Neural cell (in vitro differentiated cells): ENCODE measurements at regions not wholly inside any gene's neighbourhood (a gene's known extent, or its start where the extent isn't known, plus 50 kb on each side); places are given as distances from the start of the nearest gene placed in this dataset.

Source experiments
- H2AFZ ChIP-seq: fragments of 200-600, 300-800 bp; sonication (generic), shearing (Covaris generic); 2 replicates; pipeline ENCODE4 v1.6.0; 2014; ENCODE audit warnings: low read depth, mild to moderate bottlenecking, antibody characterized with exemption, low read length, moderate library complexity
- H3F3A ChIP-seq: fragments of 200-600 bp; shearing (Covaris generic); 2 replicates; pipeline ENCODE4 v1.6.1; 2016; ENCODE audit warnings: mild to moderate bottlenecking, moderate library complexity, mixed read lengths, antibody characterized with exemption, low read length; ENCODE audit not compliant: insufficient read depth, poor library complexity, severe bottlenecking
- H3K27ac ChIP-seq: fragments of 200-600, 300-800 bp; sonication (generic), shearing (Covaris generic); 2 replicates; pipeline ENCODE4 v1.5.1; 2014; ENCODE audit warnings: mild to moderate bottlenecking, low read length, moderate library complexity
- H3K27me3 ChIP-seq: fragments of 300-800, 200-600 bp; sonication (generic), shearing (Covaris generic); 2 replicates; pipeline ENCODE4 v1.6.0; 2014; ENCODE audit warnings: mild to moderate bottlenecking, low read depth, low read length, moderate library complexity; ENCODE audit not compliant: insufficient read depth
- H3K36me3 ChIP-seq: fragments of 300-800, 200-600 bp; sonication (generic), shearing (Covaris generic); 2 replicates; pipeline ENCODE4 v1.5.1; 2014; ENCODE audit warnings: mild to moderate bottlenecking, antibody characterized with exemption, low read length, moderate library complexity; ENCODE audit not compliant: insufficient read depth
- H3K4me2 ChIP-seq: fragments of 300-800, 200-600 bp; sonication (generic), shearing (Covaris generic); 2 replicates; pipeline ENCODE4 v1.6.0; 2014; ENCODE audit warnings: mild to moderate bottlenecking, low read length
- H3K4me3 ChIP-seq: fragments of 300-800, 200-600 bp; sonication (generic), shearing (Covaris generic); 2 replicates; pipeline ENCODE4 v1.5.1; 2014; ENCODE audit warnings: mild to moderate bottlenecking, low read length, moderate library complexity
- H3K79me2 ChIP-seq: fragments of 200-600 bp; shearing (Covaris generic); replicated peaks from 2 replicates; pipeline ENCODE4 v1.6.0; 2014; ENCODE audit warnings: mild to moderate bottlenecking, low read length, moderate library complexity; ENCODE audit not compliant: insufficient read depth
- H3K9ac ChIP-seq: fragments of 300-800, 200-600 bp; sonication (generic), shearing (Covaris generic); 2 replicates; pipeline ENCODE4 v1.6.1; 2016; ENCODE audit warnings: mild to moderate bottlenecking, low read length, mixed read lengths
- H3K9me2 ChIP-seq: fragments of 200-600 bp; shearing (Covaris generic); 2 replicates; pipeline ENCODE4 v1.6.1; 2016; ENCODE audit warnings: mild to moderate bottlenecking, low read length, mixed read lengths; ENCODE audit not compliant: insufficient read depth
- H3K9me3 ChIP-seq: fragments of 200-600, 300-800 bp; sonication (generic), shearing (Covaris generic); 2 replicates; pipeline ENCODE4 v1.6.1; 2016; ENCODE audit warnings: mild to moderate bottlenecking, mixed run types, low read length, moderate library complexity, mixed read lengths
- H4K20me1 ChIP-seq: fragments of 200-600 bp; shearing (Covaris generic); 2 replicates; pipeline ENCODE4 v1.6.1; 2016; ENCODE audit warnings: mild to moderate bottlenecking, mixed run types; ENCODE audit not compliant: insufficient read depth
- EP300 ChIP-seq: fragments of 450-650 bp; conservative IDR thresholded peaks from 2 replicates; pipeline ENCODE4 v1.6.1; 2014; ENCODE audit warnings: antibody characterized with exemption, mild to moderate bottlenecking, moderate library complexity; ENCODE audit not compliant: poor library complexity, severe bottlenecking
- EZH2 ChIP-seq: fragments of 200-600, 300-800 bp; shearing (Covaris generic), sonication (generic); IDR thresholded peaks from 2 replicates; pipeline ENCODE4 v1.6.1; 2014; ENCODE audit warnings: antibody characterized with exemption, low read length, borderline replicate concordance, mild to moderate bottlenecking; ENCODE audit not compliant: insufficient read depth, poor library complexity, severe bottlenecking
- MXI1 ChIP-seq: fragments of 450-650 bp; conservative IDR thresholded peaks from 2 replicates; pipeline ENCODE4 v1.6.1; 2014; ENCODE audit warnings: antibody characterized with exemption, mild to moderate bottlenecking; ENCODE audit not compliant: poor library complexity, severe bottlenecking
- POLR2AphosphoS5 ChIP-seq: IDR thresholded peaks from 2 replicates; pipeline ENCODE4 v1.6.1; 2012
- RAD21 ChIP-seq: fragments of 450-650 bp; conservative IDR thresholded peaks from 2 replicates; pipeline ENCODE4 v1.6.1; 2014; ENCODE audit warnings: antibody characterized with exemption, mild to moderate bottlenecking, moderate library complexity
- SMC3 ChIP-seq: fragments of 450-650 bp; conservative IDR thresholded peaks from 2 replicates; pipeline ENCODE4 v1.6.1; 2014; ENCODE audit warnings: antibody characterized with exemption, mild to moderate bottlenecking, moderate library complexity; ENCODE audit not compliant: poor library complexity
- TAF1 ChIP-seq: IDR thresholded peaks from 2 replicates; pipeline ENCODE4 v1.6.1; 2012; ENCODE audit warnings: low read depth
- TF ChIP-seq, protein P1 (sequence below): IDR thresholded peaks from 2 replicates; pipeline ENCODE4 v1.6.1; 2012; ENCODE audit warnings: borderline replicate concordance
- TF ChIP-seq, protein P2 (sequence below): fragments of 450-650 bp; IDR thresholded peaks from 2 replicates; pipeline ENCODE4 v1.5.1; 2014; ENCODE audit warnings: antibody characterized with exemption, mild to moderate bottlenecking, moderate library complexity; ENCODE audit not compliant: poor library complexity, severe bottlenecking

DNA sequence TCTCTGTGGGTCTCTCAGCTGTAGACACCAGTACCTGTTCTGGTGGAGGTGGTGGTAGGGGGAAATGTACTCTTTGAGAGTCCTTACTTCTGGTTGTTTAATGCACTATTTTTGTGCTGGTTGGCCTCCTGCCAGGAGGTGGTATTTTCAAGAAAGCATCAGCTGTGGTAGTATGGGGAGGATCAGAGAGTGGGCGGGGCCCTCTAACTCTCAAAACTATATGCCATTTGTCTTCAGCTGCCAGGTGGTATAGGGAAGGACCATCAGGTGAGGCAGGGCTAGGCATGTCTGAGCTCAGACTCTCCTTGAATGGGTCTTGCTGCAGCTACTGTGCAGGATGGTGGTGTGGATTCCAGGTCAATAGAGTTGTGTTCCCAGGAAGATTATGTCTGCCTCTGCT lies 1100.8 kb downstream of the CNTNAP5 start:
- no peak overlapping the region for H2AFZ ChIP-seq
- H3F3A ChIP-seq = no peaks in the 10 kb centered on the region
- H3K79me2 ChIP-seq = no peaks in the 10 kb centered on the region
- H3K4me3 ChIP-seq = no peak overlapping the region
- H3K9me3 ChIP-seq = peaks cover 2% of the 10 kb centered on the region
- H3K27ac ChIP-seq = no peak overlapping the region
- no peak for TF ChIP-seq RAD21
- TF ChIP-seq TAF1 = no peak
- TF ChIP-seq, protein P1, sequence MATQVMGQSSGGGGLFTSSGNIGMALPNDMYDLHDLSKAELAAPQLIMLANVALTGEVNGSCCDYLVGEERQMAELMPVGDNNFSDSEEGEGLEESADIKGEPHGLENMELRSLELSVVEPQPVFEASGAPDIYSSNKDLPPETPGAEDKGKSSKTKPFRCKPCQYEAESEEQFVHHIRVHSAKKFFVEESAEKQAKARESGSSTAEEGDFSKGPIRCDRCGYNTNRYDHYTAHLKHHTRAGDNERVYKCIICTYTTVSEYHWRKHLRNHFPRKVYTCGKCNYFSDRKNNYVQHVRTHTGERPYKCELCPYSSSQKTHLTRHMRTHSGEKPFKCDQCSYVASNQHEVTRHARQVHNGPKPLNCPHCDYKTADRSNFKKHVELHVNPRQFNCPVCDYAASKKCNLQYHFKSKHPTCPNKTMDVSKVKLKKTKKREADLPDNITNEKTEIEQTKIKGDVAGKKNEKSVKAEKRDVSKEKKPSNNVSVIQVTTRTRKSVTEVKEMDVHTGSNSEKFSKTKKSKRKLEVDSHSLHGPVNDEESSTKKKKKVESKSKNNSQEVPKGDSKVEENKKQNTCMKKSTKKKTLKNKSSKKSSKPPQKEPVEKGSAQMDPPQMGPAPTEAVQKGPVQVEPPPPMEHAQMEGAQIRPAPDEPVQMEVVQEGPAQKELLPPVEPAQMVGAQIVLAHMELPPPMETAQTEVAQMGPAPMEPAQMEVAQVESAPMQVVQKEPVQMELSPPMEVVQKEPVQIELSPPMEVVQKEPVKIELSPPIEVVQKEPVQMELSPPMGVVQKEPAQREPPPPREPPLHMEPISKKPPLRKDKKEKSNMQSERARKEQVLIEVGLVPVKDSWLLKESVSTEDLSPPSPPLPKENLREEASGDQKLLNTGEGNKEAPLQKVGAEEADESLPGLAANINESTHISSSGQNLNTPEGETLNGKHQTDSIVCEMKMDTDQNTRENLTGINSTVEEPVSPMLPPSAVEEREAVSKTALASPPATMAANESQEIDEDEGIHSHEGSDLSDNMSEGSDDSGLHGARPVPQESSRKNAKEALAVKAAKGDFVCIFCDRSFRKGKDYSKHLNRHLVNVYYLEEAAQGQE = no peak
- TF ChIP-seq MXI1 = no peak
- H3K4me2 ChIP-seq = no peak overlapping the region
- H3K9me2 ChIP-seq = no peaks in the 10 kb centered on the region
- no peaks in the 10 kb centered on the region for H3K27me3 ChIP-seq
- no peak overlapping the region for H3K9ac ChIP-seq
- H3K36me3 ChIP-seq = no peaks in the 10 kb centered on the region
- H4K20me1 ChIP-seq = no peaks in the 10 kb centered on the region

DNA sequence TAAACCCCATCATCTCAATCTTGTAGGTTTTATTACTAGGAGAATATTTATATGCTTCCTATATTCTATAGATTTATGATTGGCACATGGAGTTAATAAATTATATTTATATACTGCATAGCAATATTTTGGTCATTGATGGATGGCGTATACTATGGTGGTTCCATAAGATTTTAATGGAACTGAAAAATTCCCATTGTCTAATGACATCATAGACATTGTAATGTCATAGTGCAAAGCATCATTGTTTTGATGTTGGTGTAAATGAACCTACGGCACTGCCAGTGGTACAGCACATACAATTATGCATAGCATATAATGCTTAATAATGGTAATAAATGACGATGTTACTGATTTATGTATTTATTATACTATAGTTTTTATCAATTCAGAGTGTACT lies 1135.9 kb downstream of the CNTNAP5 start:
- TF ChIP-seq MXI1 = no peak
- TF ChIP-seq EP300 = no peak
- TF ChIP-seq RAD21 = no peak
- no peak for TF ChIP-seq SMC3
- TF ChIP-seq TAF1 = no peak
- TF ChIP-seq, protein P1 = no peak
- Histone ChIP-seq H3K9me3 (no peaks in the 10 kb centered on the region), H3K9me2 (no peaks in the 10 kb centered on the region), H3K4me3 (no peak overlapping the region), H4K20me1 (no peaks in the 10 kb centered on the region), H3K9ac (no peak overlapping the region), H2AFZ (no peak overlapping the region), H3K27ac (no peak overlapping the region), H3K4me2 (no peak overlapping the region), H3K36me3 (no peaks in the 10 kb centered on the region), H3K79me2 (no peaks in the 10 kb centered on the region), H3F3A (no peaks in the 10 kb centered on the region), H3K27me3 (no peaks in the 10 kb centered on the region)

DNA sequence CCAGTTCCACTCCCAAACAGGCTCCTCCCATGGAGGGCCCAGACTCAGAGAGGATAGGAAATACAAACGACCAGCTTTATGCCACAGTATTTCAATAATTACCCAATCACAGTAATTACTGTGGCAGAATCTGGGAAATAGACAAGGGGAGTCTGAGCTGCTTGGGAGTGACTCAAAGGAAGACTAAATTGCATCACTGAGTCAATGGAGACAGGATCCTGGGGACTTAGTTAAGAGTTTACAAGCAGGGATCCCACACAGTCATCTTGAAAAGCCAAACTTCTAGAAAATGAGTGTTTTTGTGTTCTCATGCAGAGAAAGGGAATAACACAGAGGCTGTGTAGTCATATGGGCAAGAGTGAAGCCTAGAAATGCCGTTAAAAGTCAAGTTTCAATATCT lies 1142.1 kb downstream of the CNTNAP5 start:
- no peaks in the 10 kb centered on the region for H3K9me2 ChIP-seq

More for the DNA sequence above, 1142.1 kb downstream of the CNTNAP5 start:
- Histone ChIP-seq H3K27ac (no peak overlapping the region), H3K9me3 (no peaks in the 10 kb centered on the region), H2AFZ (no peak overlapping the region), H3K4me2 (no peak overlapping the region), H3K36me3 (no peaks in the 10 kb centered on the region), H3K4me3 (no peak overlapping the region), H3K27me3 (no peaks in the 10 kb centered on the region), H4K20me1 (no peaks in the 10 kb centered on the region), H3F3A (no peaks in the 10 kb centered on the region), H3K9ac (no peak overlapping the region), H3K79me2 (no peaks in the 10 kb centered on the region)
- TF ChIP-seq EZH2 (no peak), MXI1 (no peak), POLR2AphosphoS5 (no peak), EP300 (no peak), TAF1 (no peak), SMC3 (no peak), RAD21 (no peak)
- TF ChIP-seq, protein P1 = no peak
- TF ChIP-seq, protein P2, sequence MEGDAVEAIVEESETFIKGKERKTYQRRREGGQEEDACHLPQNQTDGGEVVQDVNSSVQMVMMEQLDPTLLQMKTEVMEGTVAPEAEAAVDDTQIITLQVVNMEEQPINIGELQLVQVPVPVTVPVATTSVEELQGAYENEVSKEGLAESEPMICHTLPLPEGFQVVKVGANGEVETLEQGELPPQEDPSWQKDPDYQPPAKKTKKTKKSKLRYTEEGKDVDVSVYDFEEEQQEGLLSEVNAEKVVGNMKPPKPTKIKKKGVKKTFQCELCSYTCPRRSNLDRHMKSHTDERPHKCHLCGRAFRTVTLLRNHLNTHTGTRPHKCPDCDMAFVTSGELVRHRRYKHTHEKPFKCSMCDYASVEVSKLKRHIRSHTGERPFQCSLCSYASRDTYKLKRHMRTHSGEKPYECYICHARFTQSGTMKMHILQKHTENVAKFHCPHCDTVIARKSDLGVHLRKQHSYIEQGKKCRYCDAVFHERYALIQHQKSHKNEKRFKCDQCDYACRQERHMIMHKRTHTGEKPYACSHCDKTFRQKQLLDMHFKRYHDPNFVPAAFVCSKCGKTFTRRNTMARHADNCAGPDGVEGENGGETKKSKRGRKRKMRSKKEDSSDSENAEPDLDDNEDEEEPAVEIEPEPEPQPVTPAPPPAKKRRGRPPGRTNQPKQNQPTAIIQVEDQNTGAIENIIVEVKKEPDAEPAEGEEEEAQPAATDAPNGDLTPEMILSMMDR = no peak
